ENCODE measurements at regions not wholly inside any gene's neighbourhood (a gene's known extent, or its start where the extent isn't known, plus 50 kb on each side); places are given as distances from the start of the nearest gene placed in this dataset.

DNA sequence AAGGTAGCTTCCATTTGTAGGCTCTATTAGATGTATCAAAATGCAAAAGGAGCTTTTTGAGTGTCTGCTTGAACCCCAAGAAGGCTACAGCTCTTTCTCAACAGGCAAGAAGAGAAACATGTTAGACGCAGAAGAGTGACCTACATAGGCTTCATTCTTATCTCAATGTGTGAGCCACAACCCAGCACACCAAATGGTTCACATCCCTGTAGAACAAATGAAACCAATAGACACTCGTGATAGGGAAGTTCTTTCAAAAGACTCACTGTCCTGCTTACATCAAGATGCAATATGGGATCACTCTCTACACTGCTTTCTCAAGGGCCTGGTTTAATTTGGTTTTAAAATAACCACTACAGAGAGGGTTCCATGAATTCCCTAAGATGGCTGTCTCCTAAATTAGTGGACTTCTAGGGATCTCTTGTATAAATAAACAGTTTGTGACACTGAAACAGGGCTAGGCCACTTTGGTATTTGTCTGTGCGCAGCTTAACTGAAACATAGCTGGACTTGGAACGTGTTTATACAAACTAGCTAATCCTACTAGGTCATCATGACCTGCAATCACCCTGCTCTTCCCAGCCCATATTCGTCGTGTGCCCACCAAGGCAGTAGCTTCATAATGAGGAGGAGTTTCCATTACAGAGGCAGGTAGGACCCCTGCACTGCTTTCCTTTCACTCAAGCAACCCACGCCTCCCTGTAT is 225.4 kb upstream of the PREP start:
- Mint-ChIP-seq H3K4me3 (no peak overlapping the region), H3K9me3 (peaks cover 37% of the 10 kb centered on the region), H3K4me1 (peaks cover 18% of the 10 kb centered on the region), H3K36me3 (ENCODE audit: low read depth) (peaks cover 12% of the 10 kb centered on the region), H3K27ac (no peak overlapping the region), H3K27me3 (peaks cover 21% of the 10 kb centered on the region)
- CTCF ChIA-PET = interaction anchor here (1.1 to 2.5 kb wide), 3 partner anchors 8 to 41 kb away, joined by 3 to 6 read pairs (median 4); no protein-coding TSS in a partner anchor
- DNase-seq = no peak
- POLR2A ChIA-PET = no interaction called here

DNA sequence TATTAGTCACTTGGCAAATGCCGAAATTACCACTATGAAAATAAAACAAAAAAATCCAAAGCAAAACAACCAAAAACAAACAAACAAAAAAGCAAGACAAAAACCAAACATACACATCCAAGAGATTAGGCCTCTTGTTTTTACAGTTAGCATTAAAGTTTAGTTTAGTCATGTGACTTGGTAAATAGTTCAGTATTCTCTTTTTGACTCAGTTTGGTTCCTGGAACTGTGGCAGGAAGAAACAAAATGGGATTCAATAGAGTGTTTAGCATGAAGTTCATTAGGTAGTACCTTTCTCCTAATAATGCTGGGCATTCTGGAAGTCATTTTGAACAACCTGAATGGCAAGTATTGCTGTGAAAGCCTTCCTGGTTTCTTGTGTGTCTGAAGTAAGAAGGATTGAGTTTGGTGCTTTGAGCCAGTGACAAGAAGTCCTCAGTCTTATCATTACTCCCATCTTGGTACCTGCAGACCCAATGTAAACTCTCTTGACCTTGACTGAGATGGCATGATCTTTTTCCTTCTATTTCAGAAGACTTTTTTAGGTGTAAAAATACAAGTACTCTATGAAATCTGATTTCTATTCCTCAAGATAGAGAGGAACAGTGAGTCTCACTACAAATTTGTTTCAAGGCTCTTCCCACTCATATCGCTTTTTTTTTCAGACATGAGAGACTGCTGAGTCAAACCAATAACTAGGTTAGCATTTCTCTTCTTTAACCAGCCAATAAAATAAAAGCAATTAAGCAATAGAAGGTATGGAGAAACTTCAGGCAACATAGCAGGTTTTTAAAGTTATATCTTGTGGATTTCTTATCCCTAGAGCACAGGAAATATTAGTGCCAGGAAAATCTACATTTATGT is 223.6 kb upstream of the PREP start:
- H3K9me3 Mint-ChIP-seq = peaks cover 27% of the 10 kb centered on the region
- no peak overlapping the region for H3K4me3 Mint-ChIP-seq
- H3K27ac Mint-ChIP-seq = peak overlapping the region; percentile 43
- H3K36me3 Mint-ChIP-seq (ENCODE audit: low read depth) = peaks cover 14% of the 10 kb centered on the region
- no peak for DNase-seq
- peaks cover 20% of the 10 kb centered on the region for H3K27me3 Mint-ChIP-seq
- POLR2A ChIA-PET = no interaction called here
- CTCF ChIA-PET = interaction anchor here (1.0 to 1.1 kb wide), 2 partner anchors 15 to 25 kb away, joined by 3 to 4 read pairs; no protein-coding TSS in a partner anchor
- H3K4me1 Mint-ChIP-seq = peaks cover 22% of the 10 kb centered on the region

DNA sequence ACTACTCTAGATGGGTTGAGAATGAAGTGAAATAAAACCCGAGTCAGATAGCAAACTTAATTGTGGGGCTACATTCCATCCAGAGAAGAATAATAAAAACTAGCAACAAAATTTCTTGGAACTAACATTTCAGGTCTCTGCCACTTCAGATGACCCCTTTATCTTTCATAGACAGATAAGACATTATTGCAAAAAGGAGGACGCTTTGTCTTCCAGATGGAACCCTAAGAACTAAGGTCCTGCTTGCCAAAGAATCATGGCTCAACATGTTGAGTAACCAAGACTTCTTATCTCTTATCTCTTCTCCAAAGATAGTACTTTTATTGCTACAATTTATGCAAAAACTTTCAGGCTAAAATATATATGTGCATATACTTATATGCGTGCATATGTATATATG is 221.1 kb upstream of the PREP start:
- H3K4me1 Mint-ChIP-seq = peaks cover 28% of the 10 kb centered on the region
- H3K9me3 Mint-ChIP-seq = peaks cover 19% of the 10 kb centered on the region
- H3K36me3 Mint-ChIP-seq (ENCODE audit: low read depth) = peaks cover 8% of the 10 kb centered on the region
- peaks cover 7% of the 10 kb centered on the region for H3K27me3 Mint-ChIP-seq
- POLR2A ChIA-PET = no interaction called here
- DNase-seq = no peak
- H3K27ac Mint-ChIP-seq = no peak overlapping the region
- no peak overlapping the region for H3K4me3 Mint-ChIP-seq
- CTCF ChIA-PET = interaction anchor here (1.4 kb wide), 1 partner anchor 26 kb away, joined by 3 read pairs; no protein-coding TSS in a partner anchor

DNA sequence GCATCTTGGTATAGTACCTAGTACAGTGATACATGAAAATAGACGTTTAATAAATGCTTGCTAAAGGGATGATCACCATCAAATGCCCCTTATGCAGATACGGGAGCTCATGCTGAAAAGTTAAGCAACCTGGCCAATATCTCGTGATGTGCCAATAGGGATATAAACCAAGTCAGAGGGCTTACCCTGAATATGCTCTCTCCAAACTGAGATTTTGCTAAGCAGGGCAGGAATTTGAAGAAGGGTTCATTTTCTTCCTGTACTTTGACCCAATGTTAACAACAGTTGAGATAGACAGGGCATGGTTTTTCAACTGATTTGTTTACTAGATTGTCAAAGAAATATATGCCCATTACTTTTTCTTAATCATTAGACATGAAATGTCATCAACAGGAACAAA is 219.3 kb upstream of the PREP start:
- peaks cover 23% of the 10 kb centered on the region for H3K4me1 Mint-ChIP-seq
- peaks cover 11% of the 10 kb centered on the region for H3K9me3 Mint-ChIP-seq
- H3K36me3 Mint-ChIP-seq (ENCODE audit: low read depth) = peaks cover 10% of the 10 kb centered on the region
- ChIA-PET POLR2A (no interaction called here), CTCF (no interaction called here)
- no peak overlapping the region for H3K4me3 Mint-ChIP-seq
- no peak overlapping the region for H3K27ac Mint-ChIP-seq
- DNase-seq = no peak
- peaks cover 7% of the 10 kb centered on the region for H3K27me3 Mint-ChIP-seq

DNA sequence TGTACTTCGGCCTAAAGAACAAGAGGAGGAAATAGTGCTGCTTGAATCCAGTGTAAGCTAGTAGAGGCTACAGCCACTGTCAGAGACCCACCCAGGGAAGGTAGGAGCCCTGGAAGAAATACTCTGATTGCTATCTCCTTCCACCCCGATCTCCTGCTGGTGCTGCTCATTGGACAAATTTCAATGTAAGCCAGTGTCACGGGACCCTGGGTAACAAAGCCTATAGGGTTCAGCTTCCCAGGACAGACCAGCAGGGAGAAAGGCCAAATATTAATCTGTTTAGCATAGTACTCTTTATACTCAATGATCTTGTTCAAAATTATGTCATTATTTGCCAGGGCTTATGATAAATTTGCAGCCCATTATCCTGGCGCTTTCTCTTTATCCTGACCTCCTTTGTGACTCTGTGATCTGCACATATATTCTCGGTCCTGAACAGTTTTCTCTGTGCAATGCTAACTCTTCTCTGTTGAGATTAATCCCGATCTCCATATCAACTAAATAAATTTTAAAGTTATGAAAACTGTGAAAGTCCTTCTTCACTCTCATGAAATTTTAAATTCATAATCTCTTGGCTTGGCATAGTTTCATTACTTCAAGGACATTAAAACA is 218.8 kb upstream of the PREP start:
- H3K4me3 Mint-ChIP-seq = no peak overlapping the region
- CTCF ChIA-PET = interaction anchor here (0.5 to 1.3 kb wide), 2 partner anchors 371 to 465 kb away, joined by 3 to 6 read pairs; no protein-coding TSS in a partner anchor

DNA sequence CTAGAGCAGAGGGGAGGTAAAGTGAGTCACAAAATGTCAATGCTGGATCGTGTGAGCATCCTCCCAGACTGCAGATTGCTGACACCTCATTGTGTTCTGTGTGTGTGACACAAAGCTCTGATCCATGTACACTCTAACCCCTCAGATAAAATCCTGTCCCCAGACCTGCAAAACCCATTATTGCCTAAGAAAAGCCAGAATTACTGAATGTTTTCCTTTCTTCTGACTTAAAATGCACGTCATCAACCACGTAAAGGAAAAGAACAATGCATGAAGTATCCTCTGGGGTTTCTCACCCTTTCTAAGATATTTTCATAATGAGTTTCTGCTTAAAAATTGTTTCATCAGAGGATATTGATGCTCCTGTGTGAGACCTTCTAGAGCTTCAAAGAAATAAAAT is 218.0 kb upstream of the PREP start:
- Mint-ChIP-seq H3K27me3 (peaks cover 10% of the 10 kb centered on the region), H3K27ac (no peak overlapping the region), H3K9me3 (peaks cover 11% of the 10 kb centered on the region), H3K36me3 (ENCODE audit: low read depth) (peaks cover 7% of the 10 kb centered on the region), H3K4me1 (peaks cover 11% of the 10 kb centered on the region), H3K4me3 (no peak overlapping the region)
- DNase-seq = no peak
- CTCF ChIA-PET = interaction anchor here (1.0 to 1.3 kb wide), 2 partner anchors 138 to 371 kb away, joined by 3 read pairs; no protein-coding TSS in a partner anchor
- POLR2A ChIA-PET = no interaction called here

More for the DNA sequence above, 218.8 kb upstream of the PREP start:
- no peak for DNase-seq
- Mint-ChIP-seq H3K4me1 (peaks cover 18% of the 10 kb centered on the region), H3K9me3 (peaks cover 11% of the 10 kb centered on the region), H3K27me3 (peaks cover 8% of the 10 kb centered on the region), H3K36me3 (ENCODE audit: low read depth) (peaks cover 10% of the 10 kb centered on the region), H3K27ac (no peak overlapping the region)
- POLR2A ChIA-PET = no interaction called here

DNA sequence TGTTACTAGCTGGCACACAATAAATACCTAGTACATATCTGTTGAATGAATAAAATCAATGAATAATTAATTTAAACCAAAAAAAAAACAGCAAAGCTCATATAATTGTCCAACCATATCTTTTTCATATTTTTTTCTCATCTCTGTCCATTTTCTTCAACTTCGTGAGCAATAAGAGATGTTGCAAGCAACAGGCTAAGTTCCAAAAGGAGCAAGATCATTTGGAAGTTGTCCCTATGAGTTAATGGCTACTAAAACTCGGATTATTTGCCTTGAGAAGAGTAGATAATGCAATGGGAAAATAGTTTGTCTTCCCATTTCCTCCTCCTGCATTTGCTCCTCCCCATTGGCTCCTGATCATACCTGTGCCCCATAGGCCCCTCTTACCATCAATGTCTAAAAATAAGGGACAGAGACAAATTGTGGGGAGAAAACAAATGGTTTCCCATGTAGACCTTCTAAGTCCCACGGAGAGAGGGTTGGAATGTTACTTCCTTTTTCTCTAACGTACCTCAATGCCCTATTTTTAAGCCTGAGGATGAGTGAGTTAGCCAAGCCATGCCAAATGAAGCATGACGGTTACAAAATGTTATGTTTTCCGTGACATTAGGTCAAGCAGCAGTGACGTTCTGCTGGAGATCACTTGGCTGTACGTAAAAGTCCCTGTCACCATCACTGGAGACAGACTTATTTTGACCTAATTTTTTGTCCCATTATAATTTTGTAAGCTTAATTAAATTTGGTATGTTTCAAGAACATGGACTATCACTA is 217.3 kb upstream of the PREP start:
- Mint-ChIP-seq H3K27ac (no peak overlapping the region), H3K36me3 (ENCODE audit: low read depth) (peaks cover 7% of the 10 kb centered on the region), H3K9me3 (peaks cover 15% of the 10 kb centered on the region), H3K4me3 (no peak overlapping the region), H3K4me1 (peaks cover 11% of the 10 kb centered on the region), H3K27me3 (peaks cover 10% of the 10 kb centered on the region)
- CTCF ChIA-PET = interaction anchor here (1.0 to 1.6 kb wide), 3 partner anchors 9 to 372 kb away, joined by 3 to 6 read pairs (median 3); no protein-coding TSS in a partner anchor
- no peak for DNase-seq
- POLR2A ChIA-PET = no interaction called here

DNA sequence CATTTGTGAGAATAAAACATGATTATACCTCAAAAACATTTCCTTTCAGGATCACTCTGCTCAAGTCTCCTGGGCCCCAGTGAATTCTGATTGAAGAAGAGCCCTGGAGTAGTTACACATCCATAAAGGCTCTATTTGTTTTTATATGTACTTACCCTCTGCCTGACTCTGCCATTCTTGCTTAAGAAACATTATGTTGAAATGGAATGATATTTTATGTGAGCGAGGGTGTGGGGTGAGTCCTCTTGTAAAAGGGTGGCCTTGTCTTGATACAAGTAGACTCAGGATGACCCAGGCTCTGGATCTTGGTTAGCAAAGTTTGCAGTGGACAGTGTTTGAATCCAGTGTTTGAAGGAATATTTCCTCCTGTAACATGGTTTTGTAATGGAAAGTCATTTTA is 215.4 kb upstream of the PREP start:
- Mint-ChIP-seq H3K27me3 (peaks cover 4% of the 10 kb centered on the region), H3K4me1 (peaks cover 11% of the 10 kb centered on the region), H3K4me3 (no peak overlapping the region), H3K36me3 (ENCODE audit: low read depth) (peaks cover 7% of the 10 kb centered on the region), H3K9me3 (peaks cover 17% of the 10 kb centered on the region), H3K27ac (no peak overlapping the region)
- ChIA-PET CTCF (no interaction called here), POLR2A (no interaction called here)
- no peak for DNase-seq

DNA sequence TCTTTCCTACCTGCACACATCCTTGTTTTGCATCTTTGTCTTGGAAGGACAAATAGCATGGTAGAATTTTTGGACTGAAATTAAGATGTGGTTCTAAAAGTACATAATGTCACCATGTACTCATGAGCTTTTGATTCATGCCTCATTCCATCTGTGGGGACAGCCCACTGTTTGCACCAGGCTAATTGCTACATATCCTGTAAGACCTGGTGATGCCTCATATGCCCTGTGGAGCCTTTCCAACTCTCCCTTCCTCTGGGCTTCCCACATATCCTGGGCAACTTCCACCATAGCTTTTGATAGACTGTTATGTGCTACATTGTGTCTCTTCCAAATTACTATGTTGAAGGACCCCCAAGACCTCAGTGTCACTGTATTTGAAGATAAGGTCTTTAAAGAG is 213.6 kb upstream of the PREP start:
- POLR2A ChIA-PET = no interaction called here
- no peak overlapping the region for H3K27ac Mint-ChIP-seq
- no peak overlapping the region for H3K4me3 Mint-ChIP-seq
- peaks cover 9% of the 10 kb centered on the region for H3K27me3 Mint-ChIP-seq
- no peak for DNase-seq
- peaks cover 14% of the 10 kb centered on the region for H3K9me3 Mint-ChIP-seq
- CTCF ChIA-PET = interaction anchor here (0.5 kb wide), 1 partner anchor 29 kb away, joined by 4 read pairs; no protein-coding TSS in a partner anchor
- peaks cover 5% of the 10 kb centered on the region for H3K36me3 Mint-ChIP-seq (ENCODE audit: low read depth)
- H3K4me1 Mint-ChIP-seq = peaks cover 6% of the 10 kb centered on the region

DNA sequence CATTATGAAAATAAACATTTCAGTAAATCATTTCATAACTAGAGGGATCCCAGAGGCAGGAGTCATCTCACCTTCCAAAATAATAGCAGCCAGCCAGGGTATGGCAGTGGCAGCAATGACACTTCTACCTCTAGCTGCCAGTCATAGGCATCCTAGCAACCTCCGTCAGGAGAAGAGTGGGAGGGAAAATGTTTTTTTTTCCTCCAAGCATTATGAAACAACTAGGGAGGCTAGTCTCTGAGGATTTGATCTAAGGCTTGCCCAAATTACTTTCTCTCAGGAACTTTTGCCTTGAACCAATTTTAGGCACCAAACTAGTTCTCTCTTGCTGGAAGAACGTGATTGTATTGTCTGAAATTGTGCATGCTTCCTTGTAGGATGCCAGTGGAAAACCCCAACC is 208.7 kb upstream of the PREP start:
- DNase-seq = no peak
- H3K27me3 Mint-ChIP-seq = peaks cover 17% of the 10 kb centered on the region
- H3K27ac Mint-ChIP-seq = no peak overlapping the region
- H3K4me1 Mint-ChIP-seq = peaks cover 4% of the 10 kb centered on the region
- POLR2A ChIA-PET = no interaction called here
- H3K4me3 Mint-ChIP-seq = no peak overlapping the region
- CTCF ChIA-PET = interaction anchor here (0.7 to 1.3 kb wide), 2 partner anchors 29 to 33 kb away, joined by 3 read pairs; no protein-coding TSS in a partner anchor
- peaks cover 15% of the 10 kb centered on the region for H3K9me3 Mint-ChIP-seq
- peaks cover 3% of the 10 kb centered on the region for H3K36me3 Mint-ChIP-seq (ENCODE audit: low read depth)

DNA sequence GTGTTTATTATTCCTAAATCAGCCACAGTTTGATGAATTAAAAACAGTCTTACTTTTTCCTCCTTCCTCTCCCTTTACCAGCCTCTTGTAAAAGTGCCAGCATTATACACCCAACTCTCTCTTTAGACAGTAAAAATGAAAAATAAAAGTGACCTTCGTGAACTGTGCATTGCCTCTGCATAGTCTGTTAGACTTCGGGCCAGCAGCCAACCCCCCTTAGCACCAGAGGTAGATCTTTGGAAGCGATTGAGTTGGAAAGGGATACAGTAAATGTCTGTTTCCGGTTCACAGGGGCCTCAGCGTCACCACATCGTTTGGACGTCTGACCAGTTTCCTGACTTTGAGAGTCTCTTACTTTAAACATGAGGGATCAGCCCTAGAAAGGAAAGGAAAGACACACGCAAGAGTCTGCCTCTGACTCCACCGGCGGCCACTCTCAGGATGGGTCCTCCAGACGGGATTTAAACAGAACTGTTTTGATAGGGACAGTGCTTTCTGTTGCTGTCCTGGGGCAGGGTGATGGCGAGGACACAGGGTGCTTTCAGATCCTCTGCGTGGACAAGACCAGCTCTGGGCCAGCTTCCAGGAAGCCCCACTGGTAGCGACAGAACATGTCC is 206.6 kb upstream of the PREP start:
- H3K36me3 Mint-ChIP-seq (ENCODE audit: low read depth) = no peaks in the 10 kb centered on the region
- no peak overlapping the region for H3K4me3 Mint-ChIP-seq
- POLR2A ChIA-PET = no interaction called here
- H3K27me3 Mint-ChIP-seq = peaks cover 20% of the 10 kb centered on the region
- no peak overlapping the region for H3K27ac Mint-ChIP-seq
- DNase-seq = no peak
- H3K4me1 Mint-ChIP-seq = peaks cover 4% of the 10 kb centered on the region
- H3K9me3 Mint-ChIP-seq = peaks cover 6% of the 10 kb centered on the region
- CTCF ChIA-PET = no interaction called here
